ENCODE measurements at regions not wholly inside any gene's neighbourhood (a gene's known extent, or its start where the extent isn't known, plus 50 kb on each side); places are given as distances from the start of the nearest gene placed in this dataset.

DNA sequence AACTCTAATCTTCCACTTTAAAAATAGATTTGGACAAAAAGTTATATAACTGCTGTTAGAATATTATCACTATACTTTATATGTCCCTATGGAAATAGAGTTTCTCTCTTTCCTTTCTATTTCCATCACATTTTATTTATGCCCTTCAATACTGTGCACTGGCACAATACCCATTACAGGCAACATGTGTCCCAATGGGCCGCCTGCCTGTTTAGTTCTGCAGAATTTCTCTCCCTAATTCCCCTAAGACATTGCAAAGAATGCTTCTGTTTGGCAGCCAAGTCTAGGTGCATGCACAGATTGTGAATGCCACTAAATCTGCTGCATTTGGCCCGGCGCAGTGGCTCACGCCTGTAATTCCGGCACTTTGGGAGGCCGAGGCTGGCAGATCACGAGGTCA, 520.4 kb upstream of the FLRT2 start:
- TF ChIP-seq POLR2A (IDR thresholded peaks at IDR 0.05; ENCODE audit: low read length) (no peak), GATA1 (IDR thresholded peaks at IDR 0.05; ENCODE audit: low read depth, low read length) (no peak)

All from erythroblast (primary cell).